ENCODE measurements at regions not wholly inside any gene's neighbourhood (a gene's known extent, or its start where the extent isn't known, plus 50 kb on each side); places are given as distances from the start of the nearest gene placed in this dataset.

- TF ChIP-seq, protein P1, sequence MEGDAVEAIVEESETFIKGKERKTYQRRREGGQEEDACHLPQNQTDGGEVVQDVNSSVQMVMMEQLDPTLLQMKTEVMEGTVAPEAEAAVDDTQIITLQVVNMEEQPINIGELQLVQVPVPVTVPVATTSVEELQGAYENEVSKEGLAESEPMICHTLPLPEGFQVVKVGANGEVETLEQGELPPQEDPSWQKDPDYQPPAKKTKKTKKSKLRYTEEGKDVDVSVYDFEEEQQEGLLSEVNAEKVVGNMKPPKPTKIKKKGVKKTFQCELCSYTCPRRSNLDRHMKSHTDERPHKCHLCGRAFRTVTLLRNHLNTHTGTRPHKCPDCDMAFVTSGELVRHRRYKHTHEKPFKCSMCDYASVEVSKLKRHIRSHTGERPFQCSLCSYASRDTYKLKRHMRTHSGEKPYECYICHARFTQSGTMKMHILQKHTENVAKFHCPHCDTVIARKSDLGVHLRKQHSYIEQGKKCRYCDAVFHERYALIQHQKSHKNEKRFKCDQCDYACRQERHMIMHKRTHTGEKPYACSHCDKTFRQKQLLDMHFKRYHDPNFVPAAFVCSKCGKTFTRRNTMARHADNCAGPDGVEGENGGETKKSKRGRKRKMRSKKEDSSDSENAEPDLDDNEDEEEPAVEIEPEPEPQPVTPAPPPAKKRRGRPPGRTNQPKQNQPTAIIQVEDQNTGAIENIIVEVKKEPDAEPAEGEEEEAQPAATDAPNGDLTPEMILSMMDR (optimal IDR thresholded peaks at IDR 0.05 in 1 of 3, IDR thresholded peaks at IDR 0.05 in 1 of 3, conservative IDR thresholded peaks at IDR 0.05 in 1 of 3; ENCODE audit: extremely low read depth in 1 of 3, insufficient read depth in 2 of 3, low read length in 3 of 3): no peak
- TF ChIP-seq EZH2 (IDR thresholded peaks at IDR 0.05; ENCODE audit: low read length): no peak
- no peak overlapping the region for H3K4me2 ChIP-seq (ENCODE audit: control insufficient read depth, extremely low read depth, insufficient read depth, low read depth, low read length)
- DNase-seq (ENCODE audit: low read depth, low spot score) (no peak), FAIRE-seq (no peak)
- H3K9me3 ChIP-seq (ENCODE audit: control insufficient read depth, low read depth, low read length): no peaks in the 10 kb centered on the region
- H2AFZ ChIP-seq (ENCODE audit: control insufficient read depth, low read length): no peak overlapping the region
- H3K9ac ChIP-seq (ENCODE audit: control insufficient read depth, extremely low read depth, insufficient read depth, low read length): no peak overlapping the region
- H3K27me3 ChIP-seq (ENCODE audit: control insufficient read depth, extremely low read depth, insufficient read depth, low read length): no peaks in the 10 kb centered on the region
- no peak overlapping the region for H3K4me3 ChIP-seq (ENCODE audit: control insufficient read depth in 2 of 3, extremely low read depth in 1 of 3, insufficient read depth in 2 of 3, low read depth in 1 of 3, low read length in 3 of 3)
- no peaks in the 10 kb centered on the region for H3K4me1 ChIP-seq (ENCODE audit: control insufficient read depth, extremely low read depth, insufficient read depth, low read length)
- H3K79me2 ChIP-seq (ENCODE audit: control insufficient read depth, insufficient read depth, low read length): no peaks in the 10 kb centered on the region
- no peaks in the 10 kb centered on the region for H3K36me3 ChIP-seq (ENCODE audit: control insufficient read depth in 2 of 2, extremely low read depth in 1 of 2, insufficient read depth in 2 of 2, low read length in 2 of 2)
- no peaks in the 10 kb centered on the region for H3K9me1 ChIP-seq (ENCODE audit: control insufficient read depth, extremely low read depth, insufficient read depth, low read length)
- dilution Hi-C loops (cut with MboI; ENCODE audit: extremely low pct_ligation_motif_present, low sequenced_read_pairs): no loop called here
- no peaks in the 10 kb centered on the region for H4K20me1 ChIP-seq (ENCODE audit: control insufficient read depth, extremely low read depth, insufficient read depth, low read length)
- H3K27ac ChIP-seq (ENCODE audit: control insufficient read depth, insufficient read depth, low read length): no peak overlapping the region
These were observed 458.8 kb downstream of the ICE1 start for GRCh38 chr5:5881294-5881693.

DNA sequence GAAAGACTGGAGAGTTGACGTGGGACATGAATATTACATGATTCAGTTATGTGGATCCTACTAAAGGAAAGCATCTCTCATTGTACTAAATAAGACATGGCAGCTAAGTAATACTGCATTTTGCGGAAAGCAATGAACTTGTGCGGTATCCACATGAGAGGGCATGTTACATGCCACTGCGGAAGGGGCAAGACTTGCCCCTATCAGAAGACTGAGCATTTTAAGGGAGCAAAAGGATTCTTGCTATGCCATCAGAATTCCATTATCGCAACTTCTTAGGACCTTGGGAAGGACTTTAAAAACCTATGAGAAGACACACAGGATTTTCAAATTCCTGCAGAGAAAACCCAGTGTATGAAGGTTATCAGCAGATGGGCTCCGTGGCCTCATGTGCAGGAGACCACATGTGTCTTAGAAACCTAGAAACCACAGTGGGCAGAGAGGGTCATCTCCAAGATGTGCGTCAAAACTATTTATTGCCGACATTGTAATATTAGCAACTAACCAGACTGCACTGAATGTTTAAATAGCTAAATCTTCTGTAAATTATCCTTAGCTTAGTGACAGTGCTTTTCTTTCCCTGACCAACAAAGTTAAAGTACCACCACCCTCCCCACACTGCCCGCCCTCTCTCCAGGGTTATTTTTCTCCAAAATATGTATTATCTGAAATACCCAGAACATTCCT, 457.7 kb downstream of the ICE1 start:
- Histone ChIP-seq H2AFZ (ENCODE audit: control insufficient read depth, low read length) (no peak overlapping the region), H3K79me2 (ENCODE audit: control insufficient read depth, insufficient read depth, low read length) (no peaks in the 10 kb centered on the region), H3K4me1 (ENCODE audit: control insufficient read depth, extremely low read depth, insufficient read depth, low read length) (no peaks in the 10 kb centered on the region), H3K9me1 (ENCODE audit: control insufficient read depth, extremely low read depth, insufficient read depth, low read length) (no peaks in the 10 kb centered on the region), H3K36me3 (ENCODE audit: control insufficient read depth in 2 of 2, extremely low read depth in 1 of 2, insufficient read depth in 2 of 2, low read length in 2 of 2) (no peaks in the 10 kb centered on the region), H4K20me1 (ENCODE audit: control insufficient read depth, extremely low read depth, insufficient read depth, low read length) (no peaks in the 10 kb centered on the region), H3K4me3 (ENCODE audit: control insufficient read depth in 2 of 3, extremely low read depth in 1 of 3, insufficient read depth in 2 of 3, low read depth in 1 of 3, low read length in 3 of 3) (no peak overlapping the region), H3K9me3 (ENCODE audit: control insufficient read depth, low read depth, low read length) (no peaks in the 10 kb centered on the region), H3K27ac (ENCODE audit: control insufficient read depth, insufficient read depth, low read length) (no peak overlapping the region), H3K4me2 (ENCODE audit: control insufficient read depth, extremely low read depth, insufficient read depth, low read depth, low read length) (no peak overlapping the region), H3K27me3 (ENCODE audit: control insufficient read depth, extremely low read depth, insufficient read depth, low read length) (no peaks in the 10 kb centered on the region), H3K9ac (ENCODE audit: control insufficient read depth, extremely low read depth, insufficient read depth, low read length) (no peak overlapping the region)
- no peak for DNase-seq (ENCODE audit: low read depth, low spot score)
- TF ChIP-seq, protein P1 (optimal IDR thresholded peaks at IDR 0.05 in 1 of 3, IDR thresholded peaks at IDR 0.05 in 1 of 3, conservative IDR thresholded peaks at IDR 0.05 in 1 of 3; ENCODE audit: extremely low read depth in 1 of 3, insufficient read depth in 2 of 3, low read length in 3 of 3): no peak
- TF ChIP-seq EZH2 (IDR thresholded peaks at IDR 0.05; ENCODE audit: low read length): no peak
- dilution Hi-C loops (cut with MboI; ENCODE audit: extremely low pct_ligation_motif_present, low sequenced_read_pairs): no loop called here
- no peak for FAIRE-seq

Data from keratinocyte (primary cell).